ENCODE measurements at regions not wholly inside any gene's neighbourhood (a gene's known extent, or its start where the extent isn't known, plus 50 kb on each side); places are given as distances from the start of the nearest gene placed in this dataset.

GRCh38 chr14:30482276-30482675 lies 76.7 kb upstream of the G2E3 start:
- Mint-ChIP-seq H3K27ac (no peak overlapping the region), H3K27me3 (peaks cover 8% of the 10 kb centered on the region), H3K36me3 (ENCODE audit: low read depth) (no peaks in the 10 kb centered on the region), H3K4me3 (no peak overlapping the region), H3K4me1 (ENCODE audit: low read depth) (no peaks in the 10 kb centered on the region), H3K9me3 (no peaks in the 10 kb centered on the region)
- ATAC-seq = no peak
- no peak for DNase-seq
- TF ChIP-seq, protein P1, sequence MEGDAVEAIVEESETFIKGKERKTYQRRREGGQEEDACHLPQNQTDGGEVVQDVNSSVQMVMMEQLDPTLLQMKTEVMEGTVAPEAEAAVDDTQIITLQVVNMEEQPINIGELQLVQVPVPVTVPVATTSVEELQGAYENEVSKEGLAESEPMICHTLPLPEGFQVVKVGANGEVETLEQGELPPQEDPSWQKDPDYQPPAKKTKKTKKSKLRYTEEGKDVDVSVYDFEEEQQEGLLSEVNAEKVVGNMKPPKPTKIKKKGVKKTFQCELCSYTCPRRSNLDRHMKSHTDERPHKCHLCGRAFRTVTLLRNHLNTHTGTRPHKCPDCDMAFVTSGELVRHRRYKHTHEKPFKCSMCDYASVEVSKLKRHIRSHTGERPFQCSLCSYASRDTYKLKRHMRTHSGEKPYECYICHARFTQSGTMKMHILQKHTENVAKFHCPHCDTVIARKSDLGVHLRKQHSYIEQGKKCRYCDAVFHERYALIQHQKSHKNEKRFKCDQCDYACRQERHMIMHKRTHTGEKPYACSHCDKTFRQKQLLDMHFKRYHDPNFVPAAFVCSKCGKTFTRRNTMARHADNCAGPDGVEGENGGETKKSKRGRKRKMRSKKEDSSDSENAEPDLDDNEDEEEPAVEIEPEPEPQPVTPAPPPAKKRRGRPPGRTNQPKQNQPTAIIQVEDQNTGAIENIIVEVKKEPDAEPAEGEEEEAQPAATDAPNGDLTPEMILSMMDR (IDR thresholded peaks at IDR 0.05) = no peak
- CTCF ChIA-PET = no interaction called here
- intact Hi-C loops (cut with micrococcal nuclease) = no loop called here
- POLR2A ChIA-PET = interaction anchor here (0.6 kb wide), 1 partner anchor 424 kb away, joined by 4 read pairs; no protein-coding TSS in a partner anchor

DNA sequence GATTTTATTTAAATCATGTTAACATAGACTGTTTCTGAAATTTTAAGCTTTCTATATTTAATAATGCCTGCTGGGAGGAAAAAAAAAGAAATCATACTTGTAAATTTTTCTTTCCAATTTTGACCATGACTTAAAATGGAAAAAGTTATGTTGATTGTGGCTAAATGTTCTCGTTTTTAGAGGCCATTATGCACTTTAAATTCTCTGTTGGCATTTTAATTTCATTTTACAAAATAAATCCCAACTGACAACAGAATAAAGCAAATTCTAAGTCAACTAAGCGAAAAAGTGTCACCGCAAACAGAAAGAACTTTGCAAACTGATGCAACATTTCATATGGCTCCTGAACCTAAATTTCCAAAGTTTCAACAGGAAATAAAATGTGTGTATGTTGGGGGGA lies 74.8 kb upstream of the G2E3 start:
- Mint-ChIP-seq H3K9me3 (no peaks in the 10 kb centered on the region), H3K27ac (no peak overlapping the region), H3K36me3 (ENCODE audit: low read depth) (no peaks in the 10 kb centered on the region), H3K27me3 (peaks cover 8% of the 10 kb centered on the region), H3K4me3 (no peak overlapping the region), H3K4me1 (ENCODE audit: low read depth) (no peaks in the 10 kb centered on the region)
- POLR2A ChIA-PET = no interaction called here
- TF ChIP-seq, protein P1 (IDR thresholded peaks at IDR 0.05) = no peak
- CTCF ChIA-PET = interaction anchor here (1.2 kb wide), 1 partner anchor 20 kb away, joined by 3 read pairs; no protein-coding TSS in a partner anchor
- no peak for DNase-seq
- intact Hi-C loops (cut with micrococcal nuclease) = no loop called here
- ATAC-seq = no peak

- ChIA-PET POLR2A (interaction anchor here (0.6 kb wide), 1 partner anchor 1944 kb away, joined by 3 read pairs; no protein-coding TSS in a partner anchor), CTCF (no interaction called here)
- H3K36me3 Mint-ChIP-seq (ENCODE audit: low read depth) = no peaks in the 10 kb centered on the region
- peaks cover 8% of the 10 kb centered on the region for H3K27me3 Mint-ChIP-seq
- no peak for DNase-seq
- H3K4me3 Mint-ChIP-seq = no peak overlapping the region
- H3K4me1 Mint-ChIP-seq (ENCODE audit: low read depth) = no peaks in the 10 kb centered on the region
- intact Hi-C loops (cut with micrococcal nuclease) = no loop called here
- no peak for ATAC-seq
- no peak overlapping the region for H3K27ac Mint-ChIP-seq
- no peaks in the 10 kb centered on the region for H3K9me3 Mint-ChIP-seq
- TF ChIP-seq, protein P1 (IDR thresholded peaks at IDR 0.05) = no peak
These were observed 74.0 kb upstream of the G2E3 start for GRCh38 chr14:30484976-30485375.

GRCh38 chr14:30496852-30497251 lies 62.1 kb upstream of the G2E3 start:
- ATAC-seq (no peak), DNase-seq (no peak)
- CTCF ChIA-PET = no interaction called here
- no peaks in the 10 kb centered on the region for H3K9me3 Mint-ChIP-seq
- POLR2A ChIA-PET = no interaction called here
- no peak overlapping the region for H3K4me3 Mint-ChIP-seq
- H3K36me3 Mint-ChIP-seq (ENCODE audit: low read depth) = no peaks in the 10 kb centered on the region
- TF ChIP-seq, protein P1 (IDR thresholded peaks at IDR 0.05) = no peak
- intact Hi-C loops (cut with micrococcal nuclease) = no loop called here
- no peaks in the 10 kb centered on the region for H3K4me1 Mint-ChIP-seq (ENCODE audit: low read depth)
- no peak overlapping the region for H3K27ac Mint-ChIP-seq
- H3K27me3 Mint-ChIP-seq = peaks cover 8% of the 10 kb centered on the region

- TF ChIP-seq, protein P1 (IDR thresholded peaks at IDR 0.05) = no peak
- Mint-ChIP-seq H3K27me3 (peaks cover 5% of the 10 kb centered on the region), H3K36me3 (ENCODE audit: low read depth) (no peaks in the 10 kb centered on the region), H3K4me1 (ENCODE audit: low read depth) (no peaks in the 10 kb centered on the region), H3K9me3 (no peaks in the 10 kb centered on the region), H3K27ac (no peak overlapping the region), H3K4me3 (no peak overlapping the region)
- ChIA-PET POLR2A (no interaction called here), CTCF (interaction anchor here (1.2 kb wide), 1 partner anchor 23 kb away, joined by 3 read pairs; no protein-coding TSS in a partner anchor)
- intact Hi-C loops (cut with micrococcal nuclease) = no loop called here
- ATAC-seq = no peak
- no peak for DNase-seq
These were observed 59.6 kb upstream of the G2E3 start for GRCh38 chr14:30499358-30499757.

All from activated CD8-positive, alpha-beta T cell treated with anti-CD3 and anti-CD28 coated beads for 36 hours (primary cell).